Breast epithelium (tissue), 4 donors: ENCODE measurements at regions not wholly inside any gene's neighbourhood (a gene's known extent, or its start where the extent isn't known, plus 50 kb on each side); places are given as distances from the start of the nearest gene placed in this dataset.

Source experiments
- DNase-seq, 2 donors: peaks; one replicate each; pipeline ENCODE4 v3.0.0-alpha.2; 2019; ENCODE audit warnings: low spot score in 2 of 2
- H3K27ac ChIP-seq, 2 donors: fragments of 200-600 bp; sonication (generic) in 1 of 2; one replicate each; pipeline ENCODE4 v1.5.1; 2016 to 2019; ENCODE audit warnings: mild to moderate bottlenecking in 1 of 2
- H3K27me3 ChIP-seq, 2 donors: fragments of 200-600 bp; sonication (generic) in 1 of 2; one replicate each; pipeline versions ENCODE4 v1.5.1 to v1.6.0; 2017 to 2019; ENCODE audit warnings: control low read depth in 1 of 2, mild to moderate bottlenecking in 1 of 2
- H3K36me3 ChIP-seq: fragments of 200-600 bp; one replicate; pipeline ENCODE4 v1.5.1; 2019
- H3K4me1 ChIP-seq, 2 donors: fragments of 200-600 bp; sonication (generic); one replicate each; pipeline ENCODE4 v1.5.1; 2016 to 2019; ENCODE audit warnings: control low read depth in 1 of 2
- H3K4me3 ChIP-seq, 3 donors: fragments of 200-600 bp; sonication (generic); 1 replicate in 2 of 3; 2 replicates in 1 of 3; pipeline ENCODE4 v1.5.1; 2016 to 2019; ENCODE audit warnings: mild to moderate bottlenecking in 3 of 3, moderate library complexity in 2 of 3
- H3K9me3 ChIP-seq, 2 donors: fragments of 200-600 bp; sonication (generic) in 1 of 2; one replicate each; pipeline ENCODE4 v1.5.1; 2016 to 2019; ENCODE audit warnings: control low read depth in 1 of 2
- POLR2A ChIP-seq: fragments of 450-650 bp; IDR thresholded peaks from one replicate; pipeline ENCODE4 v1.6.1; 2016; ENCODE audit warnings: antibody characterized with exemption, mild to moderate bottlenecking, moderate library complexity
- POLR2AphosphoS5 ChIP-seq, 3 donors: sonication (generic); formaldehyde crosslinking; IDR thresholded peaks; one replicate each; pipeline ENCODE4 v1.6.1; 2017; ENCODE audit warnings: antibody characterized with exemption in 3 of 3
- intact Hi-C: fragments of 100-400 bp; cut with DNase I; formaldehyde crosslinking; loops from one replicate; pipeline ENCODE4 v1.15.1; 2023; ENCODE audit warnings: low total_unique reads
- TF ChIP-seq, protein P1 (sequence below), 3 donors: fragments of 450-650 bp; IDR thresholded peaks; one replicate each; pipeline ENCODE4 v1.5.1; 2016 to 2017; ENCODE audit warnings: antibody characterized with exemption in 3 of 3, mild to moderate bottlenecking in 3 of 3, moderate library complexity in 3 of 3

DNA sequence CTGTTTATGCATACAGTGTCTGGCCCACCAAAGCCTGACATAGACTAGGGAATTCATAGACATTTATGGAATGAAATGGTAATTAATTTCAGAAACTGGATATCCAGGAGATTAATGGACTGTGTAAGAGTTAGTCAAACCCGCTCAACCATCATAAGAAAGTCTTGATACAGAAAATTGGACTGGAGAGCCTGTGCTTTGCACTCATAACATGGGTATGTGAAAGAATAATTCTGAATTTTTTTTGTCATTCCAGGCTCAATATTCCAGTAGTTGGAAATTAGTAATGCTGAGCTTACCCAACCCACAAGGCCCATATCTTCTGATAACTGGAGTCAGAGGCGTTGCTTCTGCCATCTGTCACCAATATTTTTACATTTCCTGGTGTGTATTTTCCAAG lies 799.7 kb upstream of the IGFBP3 start:
- no peak for TF ChIP-seq POLR2A
- TF ChIP-seq, protein P1, sequence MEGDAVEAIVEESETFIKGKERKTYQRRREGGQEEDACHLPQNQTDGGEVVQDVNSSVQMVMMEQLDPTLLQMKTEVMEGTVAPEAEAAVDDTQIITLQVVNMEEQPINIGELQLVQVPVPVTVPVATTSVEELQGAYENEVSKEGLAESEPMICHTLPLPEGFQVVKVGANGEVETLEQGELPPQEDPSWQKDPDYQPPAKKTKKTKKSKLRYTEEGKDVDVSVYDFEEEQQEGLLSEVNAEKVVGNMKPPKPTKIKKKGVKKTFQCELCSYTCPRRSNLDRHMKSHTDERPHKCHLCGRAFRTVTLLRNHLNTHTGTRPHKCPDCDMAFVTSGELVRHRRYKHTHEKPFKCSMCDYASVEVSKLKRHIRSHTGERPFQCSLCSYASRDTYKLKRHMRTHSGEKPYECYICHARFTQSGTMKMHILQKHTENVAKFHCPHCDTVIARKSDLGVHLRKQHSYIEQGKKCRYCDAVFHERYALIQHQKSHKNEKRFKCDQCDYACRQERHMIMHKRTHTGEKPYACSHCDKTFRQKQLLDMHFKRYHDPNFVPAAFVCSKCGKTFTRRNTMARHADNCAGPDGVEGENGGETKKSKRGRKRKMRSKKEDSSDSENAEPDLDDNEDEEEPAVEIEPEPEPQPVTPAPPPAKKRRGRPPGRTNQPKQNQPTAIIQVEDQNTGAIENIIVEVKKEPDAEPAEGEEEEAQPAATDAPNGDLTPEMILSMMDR (IDR thresholded peaks at IDR 0.05): no peak
- no peak for TF ChIP-seq POLR2AphosphoS5 (IDR thresholded peaks at IDR 0.05)
- intact Hi-C loops: loop anchor here (5.0 kb wide), 1 partner anchor 992 kb away; no protein-coding TSS in a partner anchor
- no peak overlapping the region for H3K27ac ChIP-seq

DNA sequence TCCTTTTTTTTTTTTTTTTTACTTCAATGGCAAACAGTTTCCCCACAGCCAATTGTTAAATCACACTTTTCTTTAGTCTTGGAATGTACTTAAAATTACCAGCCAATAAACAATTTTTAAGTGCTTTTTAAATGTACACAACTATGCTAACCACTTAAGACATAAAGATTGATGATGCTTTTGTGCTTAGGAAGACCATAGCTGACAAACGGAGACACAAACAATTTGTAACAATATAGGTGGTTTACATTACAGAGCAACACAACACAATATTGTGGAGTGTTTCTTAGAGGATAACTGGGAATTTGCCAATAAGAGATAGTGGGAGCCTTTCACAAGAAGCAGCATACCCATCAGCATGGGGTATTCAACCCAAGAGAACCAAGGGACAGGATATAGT lies 798.5 kb upstream of the IGFBP3 start:
- Histone ChIP-seq H3K9me3 (no peaks in the 10 kb centered on the region), H3K4me3 (no peak overlapping the region), H3K27ac (no peak overlapping the region), H3K27me3 (no peaks in the 10 kb centered on the region), H3K4me1 (no peaks in the 10 kb centered on the region), H3K36me3 (no peaks in the 10 kb centered on the region)
- TF ChIP-seq, protein P1 (IDR thresholded peaks at IDR 0.05): no peak
- TF ChIP-seq POLR2A: no peak
- TF ChIP-seq POLR2AphosphoS5 (IDR thresholded peaks at IDR 0.05): no peak
- DNase-seq: no peak
- intact Hi-C loops: loop anchor here (5.0 kb wide), 1 partner anchor 993 kb away; no protein-coding TSS in a partner anchor

More for the DNA sequence above, 799.7 kb upstream of the IGFBP3 start:
- Histone ChIP-seq H3K4me1 (no peaks in the 10 kb centered on the region), H3K9me3 (no peaks in the 10 kb centered on the region), H3K36me3 (no peaks in the 10 kb centered on the region), H3K4me3 (no peak overlapping the region), H3K27me3 (no peaks in the 10 kb centered on the region)
- DNase-seq: no peak

DNA sequence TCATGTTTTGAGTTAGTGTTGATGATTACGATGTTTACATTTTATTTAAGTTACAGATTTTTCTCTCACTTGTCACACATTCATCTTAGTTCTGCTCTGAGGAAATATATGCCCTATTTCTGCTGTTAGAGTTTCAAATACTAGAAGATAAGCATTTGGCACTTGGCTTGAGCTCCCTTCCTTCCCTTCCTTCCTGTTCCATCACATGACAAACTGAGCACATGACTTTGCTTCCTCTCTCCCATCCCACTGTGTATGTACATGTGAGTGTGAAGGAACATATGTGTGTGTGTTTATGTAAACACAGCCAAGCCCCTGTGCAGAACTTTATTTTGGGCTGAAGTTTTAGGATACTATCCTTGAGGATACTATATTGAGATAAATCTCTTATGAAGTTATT lies 795.9 kb upstream of the IGFBP3 start:
- Histone ChIP-seq H3K27me3 (no peaks in the 10 kb centered on the region), H3K9me3 (no peaks in the 10 kb centered on the region), H3K4me3 (no peak overlapping the region), H3K4me1 (no peaks in the 10 kb centered on the region), H3K36me3 (no peaks in the 10 kb centered on the region), H3K27ac (no peak overlapping the region)
- intact Hi-C loops: no loop called here
- DNase-seq: no peak
- TF ChIP-seq, protein P1 (IDR thresholded peaks at IDR 0.05): no peak
- TF ChIP-seq POLR2AphosphoS5 (IDR thresholded peaks at IDR 0.05): no peak
- TF ChIP-seq POLR2A: no peak

DNA sequence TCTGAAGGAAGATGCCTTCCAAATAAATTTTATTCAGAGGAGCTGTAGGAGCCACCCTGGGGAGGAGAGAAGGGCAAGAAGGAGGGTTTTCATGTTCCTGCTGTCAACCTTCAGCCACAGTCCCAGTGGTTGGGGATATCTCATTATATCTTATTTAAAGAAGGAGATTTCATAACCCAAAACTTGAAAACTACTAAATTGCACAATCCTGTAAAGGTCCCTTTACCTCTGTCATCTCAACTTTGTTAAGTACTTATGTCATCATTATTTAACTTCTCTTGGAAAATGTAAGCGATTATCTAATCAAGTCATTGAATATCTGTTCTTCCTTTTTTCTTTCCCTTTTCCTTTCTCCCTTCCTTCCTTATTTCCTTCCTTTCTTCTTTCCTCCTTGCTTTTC lies 794.5 kb upstream of the IGFBP3 start:
- no peaks in the 10 kb centered on the region for H3K4me1 ChIP-seq
- H3K36me3 ChIP-seq: no peaks in the 10 kb centered on the region
- H3K4me3 ChIP-seq: no peak overlapping the region
- H3K9me3 ChIP-seq: no peaks in the 10 kb centered on the region
- H3K27ac ChIP-seq: no peak overlapping the region
- TF ChIP-seq, protein P1 (IDR thresholded peaks at IDR 0.05): no peak
- DNase-seq: no peak
- intact Hi-C loops: loop anchor here (2.0 kb wide), 1 partner anchor 233 kb away; no protein-coding TSS in a partner anchor
- no peaks in the 10 kb centered on the region for H3K27me3 ChIP-seq

DNA sequence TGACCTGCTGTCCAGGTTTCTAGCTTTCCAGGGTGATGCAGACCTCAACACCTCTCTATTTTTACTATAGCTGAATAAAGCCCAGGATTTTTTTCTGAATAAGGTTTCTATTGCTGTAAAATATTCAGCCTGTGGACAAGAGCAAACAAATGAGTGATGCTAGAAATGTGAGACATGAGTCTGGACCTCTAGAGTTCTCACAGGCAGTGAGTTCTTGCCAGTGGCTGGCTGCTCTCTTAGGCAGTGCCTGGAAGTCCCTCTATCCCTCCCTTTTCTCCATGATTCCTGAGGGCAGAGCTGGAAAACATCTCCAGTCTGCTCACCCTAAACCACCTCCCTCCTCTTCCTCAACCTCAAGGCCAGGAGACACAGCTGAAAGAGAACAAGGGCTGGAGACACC lies 793.8 kb upstream of the IGFBP3 start:
- intact Hi-C loops: loop anchor here (2.0 kb wide), 1 partner anchor 234 kb away; no protein-coding TSS in a partner anchor
- no peak for DNase-seq
- Histone ChIP-seq H3K9me3 (no peaks in the 10 kb centered on the region), H3K36me3 (no peaks in the 10 kb centered on the region), H3K27ac (no peak overlapping the region), H3K4me1 (no peaks in the 10 kb centered on the region), H3K27me3 (no peaks in the 10 kb centered on the region), H3K4me3 (no peak overlapping the region)
- TF ChIP-seq POLR2A: no peak
- no peak for TF ChIP-seq POLR2AphosphoS5 (IDR thresholded peaks at IDR 0.05)
- TF ChIP-seq, protein P1 (IDR thresholded peaks at IDR 0.05): no peak
